IMR-90 (cell line): ENCODE measurements at regions not wholly inside any gene's neighbourhood (a gene's known extent, or its start where the extent isn't known, plus 50 kb on each side); places are given as distances from the start of the nearest gene placed in this dataset.

Experiments
- ATAC-seq: fragments of 200-7000 bp; cut with Tn5 transposase; 2 replicates; pipeline ENCODE4 v1.9.1; 2020; ENCODE audit warnings: low read depth, mild to moderate bottlenecking, moderate library complexity
- BruUV-seq: library from RNA; stranded (reverse); fragments of 400-500 nt; replicated peaks from 2 replicates; lab custom pipeline; 2021; lab: Mats Ljungman, UMichigan
- CTCF ChIA-PET: fragments of 300-600 bp; formaldehyde crosslinking; extraction: SDS; loops from one replicate; lab custom pipeline; 2021; ENCODE audit warnings: antibody characterized with exemption; lab: Yijun Ruan, JAX
- POLR2A ChIA-PET: fragments of 300-600 bp; sonication (Branson Sonifier 250); formaldehyde crosslinking; loops from one replicate; lab custom pipeline; 2022; ENCODE audit warnings: antibody characterized with exemption; ENCODE audit not compliant: unreplicated experiment; lab: Charles Lee
- DNase-seq: peaks from one replicate; pipeline ENCODE4 v3.0.0; 2013
- H2AFZ ChIP-seq: replicated peaks from 2 replicates; pipeline ENCODE3; 2013; ENCODE audit warnings: low read length, mild to moderate bottlenecking; ENCODE audit not compliant: poor library complexity
- H2AK5ac ChIP-seq: 2 replicates; pipeline ENCODE4 v1.6.1; 2013; ENCODE audit warnings: low read depth, low read length, inconsistent platforms
- H2AK9ac ChIP-seq: replicated peaks from 2 replicates; pipeline ENCODE3; 2013; ENCODE audit warnings: mild to moderate bottlenecking, low read depth, low read length, moderate library complexity; ENCODE audit not compliant: poor library complexity
- H2BK120ac ChIP-seq: 2 replicates; pipeline ENCODE4 v1.6.1; 2013; ENCODE audit warnings: low read depth, low read length, inconsistent platforms
- H2BK15ac ChIP-seq: 3 replicates; pipeline ENCODE4 v1.6.1; 2013; ENCODE audit warnings: low read depth, low read length, inconsistent platforms
- H2BK20ac ChIP-seq: 2 replicates; pipeline ENCODE4 v1.6.1; 2013; ENCODE audit warnings: low read depth, mild to moderate bottlenecking, inconsistent platforms, low read length, moderate library complexity
- H2BK5ac ChIP-seq: 2 replicates; pipeline ENCODE4 v1.6.1; 2013; ENCODE audit warnings: mild to moderate bottlenecking, low read depth, low read length, inconsistent platforms; ENCODE audit not compliant: poor library complexity, severe bottlenecking
- H3K14ac ChIP-seq: replicated peaks from 2 replicates; pipeline ENCODE4 v1.6.1; 2013; ENCODE audit warnings: low read depth, low read length, inconsistent platforms
- H3K18ac ChIP-seq: 2 replicates; pipeline ENCODE4 v1.6.1; 2013; ENCODE audit warnings: low read depth, low read length, control low read depth
- H3K23ac ChIP-seq: 2 replicates; pipeline ENCODE4 v1.6.1; 2013; ENCODE audit warnings: low read depth, low read length, inconsistent platforms
- H3K27ac ChIP-seq: 2 replicates; pipeline ENCODE4 v1.5.1; 2013; ENCODE audit warnings: mild to moderate bottlenecking, control low read depth, low read length; ENCODE audit not compliant: insufficient read depth
- H3K27me3 ChIP-seq: 2 replicates; pipeline ENCODE4 v1.6.1; 2013; ENCODE audit warnings: low read length; ENCODE audit not compliant: control insufficient read depth, insufficient read depth
- H3K36me3 ChIP-seq: 2 replicates; pipeline ENCODE4 v1.6.1; 2013; ENCODE audit warnings: low read length, mixed read lengths; ENCODE audit not compliant: control insufficient read depth, insufficient read depth
- H3K4ac ChIP-seq: 2 replicates; pipeline ENCODE4 v1.6.1; 2013; ENCODE audit warnings: low read depth, low read length, inconsistent platforms
- H3K4me1 ChIP-seq: 2 replicates; pipeline ENCODE4 v1.6.1; 2013; ENCODE audit warnings: low read length, mixed read lengths; ENCODE audit not compliant: control insufficient read depth, insufficient read depth
- H3K4me2 ChIP-seq: 2 replicates; pipeline ENCODE4 v1.6.1; 2013; ENCODE audit warnings: low read depth, mild to moderate bottlenecking, control low read depth, low read length, moderate library complexity
- H3K4me3 ChIP-seq: 2 replicates; pipeline ENCODE4 v1.5.1; 2013; ENCODE audit warnings: low read depth, mild to moderate bottlenecking, control low read depth, low read length, moderate library complexity; ENCODE audit not compliant: insufficient read depth
- H3K56ac ChIP-seq: 2 replicates; pipeline ENCODE4 v1.6.1; 2013; ENCODE audit warnings: low read length, inconsistent platforms; ENCODE audit not compliant: insufficient read depth; ENCODE audit errors: extremely low read depth
- H3K79me1 ChIP-seq, 2 experiments: 2 replicates each; pipeline ENCODE4 v1.6.1; 2013; ENCODE audit warnings: low read length in 2 of 2, inconsistent platforms in 1 of 2, low read depth in 1 of 2
- H3K9ac ChIP-seq: 2 replicates; pipeline ENCODE4 v1.6.1; 2013; ENCODE audit warnings: low read depth, low read length, control low read depth
- H3K9me1 ChIP-seq: 2 replicates; pipeline ENCODE4 v1.6.1; 2013; ENCODE audit warnings: low read length, inconsistent platforms; ENCODE audit not compliant: insufficient read depth
- H3K9me3 ChIP-seq: 2 replicates; pipeline ENCODE4 v1.6.1; 2013; ENCODE audit warnings: low read length; ENCODE audit not compliant: control insufficient read depth, insufficient read depth
- H4K20me1 ChIP-seq: 2 replicates; pipeline ENCODE4 v1.6.1; 2013; ENCODE audit warnings: low read length, inconsistent platforms; ENCODE audit not compliant: insufficient read depth
- H4K5ac ChIP-seq: 2 replicates; pipeline ENCODE4 v1.6.1; 2013; ENCODE audit warnings: mild to moderate bottlenecking, low read depth, low read length, control low read depth
- H4K8ac ChIP-seq, 2 experiments: 2 replicates each; pipeline ENCODE4 v1.6.1; 2013; ENCODE audit warnings: low read depth in 2 of 2, low read length in 2 of 2, control low read depth in 1 of 2, inconsistent platforms in 1 of 2
- H4K91ac ChIP-seq: 2 replicates; pipeline ENCODE4 v1.6.1; 2013; ENCODE audit warnings: low read depth, low read length, inconsistent platforms; ENCODE audit not compliant: insufficient read depth
- BHLHE40 ChIP-seq: fragments of 150-350 bp; IDR thresholded peaks from 2 replicates; pipeline ENCODE4 v1.6.1; 2016; ENCODE audit warnings: mild to moderate bottlenecking, low read depth, low read length
- CEBPB ChIP-seq: IDR thresholded peaks from 2 replicates; pipeline ENCODE4 v1.6.1; 2012; ENCODE audit warnings: low read depth, low read length, improper control_type of control experiment
- CHD1 ChIP-seq: IDR thresholded peaks from 2 replicates; pipeline ENCODE4 v1.6.1; 2012; ENCODE audit warnings: low read depth, low read length, improper control_type of control experiment
- CTCF ChIP-seq: conservative IDR thresholded peaks from 2 replicates; pipeline ENCODE4 v1.5.1; 2012; ENCODE audit warnings: mild to moderate bottlenecking, low read depth, low read length, improper control_type of control experiment
- ELK1 ChIP-seq: fragments of 150-350 bp; IDR thresholded peaks from 2 replicates; pipeline ENCODE4 v1.6.1; 2016; ENCODE audit warnings: low read depth, mild to moderate bottlenecking, low read length, moderate library complexity, borderline replicate concordance
- FOS ChIP-seq: fragments of 150-350 bp; IDR thresholded peaks from 2 replicates; pipeline ENCODE4 v1.6.1; 2016; ENCODE audit warnings: low read depth, low read length
- MAFK ChIP-seq: IDR thresholded peaks from 2 replicates; pipeline ENCODE4 v1.6.1; 2012; ENCODE audit warnings: low read depth, low read length, improper control_type of control experiment
- MAZ ChIP-seq: IDR thresholded peaks from 2 replicates; pipeline ENCODE4 v1.6.1; 2012; ENCODE audit warnings: low read depth, mild to moderate bottlenecking, low read length, improper control_type of control experiment, moderate library complexity, borderline replicate concordance
- MXI1 ChIP-seq: IDR thresholded peaks from 2 replicates; pipeline ENCODE4 v1.6.1; 2012; ENCODE audit warnings: low read depth, mild to moderate bottlenecking, low read length, moderate library complexity, borderline replicate concordance
- NFE2L2 ChIP-seq: fragments of 150-350 bp; IDR thresholded peaks from 2 replicates; pipeline ENCODE4 v1.6.1; 2016; ENCODE audit warnings: low read depth, mild to moderate bottlenecking, low read length
- POLR2A ChIP-seq: IDR thresholded peaks from 2 replicates; pipeline ENCODE4 v1.6.1; 2012; ENCODE audit warnings: mild to moderate bottlenecking, low read depth, low read length
- RAD21 ChIP-seq: IDR thresholded peaks from 2 replicates; pipeline ENCODE4 v1.6.1; 2012; ENCODE audit warnings: low read length, improper control_type of control experiment
- RCOR1 ChIP-seq: IDR thresholded peaks from 2 replicates; pipeline ENCODE4 v1.6.1; 2012; ENCODE audit warnings: mild to moderate bottlenecking, low read length, improper control_type of control experiment; ENCODE audit not compliant: insufficient replicate concordance
- RFX5 ChIP-seq: IDR thresholded peaks from 2 replicates; pipeline ENCODE4 v1.8.0; 2012; ENCODE audit warnings: low read depth, mild to moderate bottlenecking, low read length, moderate library complexity
- SMC3 ChIP-seq: fragments of 150-350 bp; IDR thresholded peaks from 2 replicates; pipeline ENCODE4 v1.6.1; 2016; ENCODE audit warnings: low read depth, mild to moderate bottlenecking, antibody characterized with exemption, low read length, moderate library complexity
- USF2 ChIP-seq: fragments of 150-350 bp; IDR thresholded peaks from 2 replicates; pipeline ENCODE4 v1.6.1; 2017; ENCODE audit warnings: mild to moderate bottlenecking, antibody characterized with exemption, low read length, low read depth
- WGBS, 2 experiments: methylation state at CpG; one replicate each; pipeline versions ENCODE4 v1.1.5 to v1.1.7; 2013; ENCODE audit warnings: missing lambda C conversion rate in 2 of 2; ENCODE audit not compliant: insufficient read length in 1 of 2; ENCODE audit errors: extremely low coverage in 2 of 2; 5-methylcytosine and 5-hydroxymethylcytosine counted together
- dilution Hi-C: fragments of 300-500 bp; cut with HindIII; formaldehyde crosslinking; loops from one replicate; pipeline ENCODE4 v1.14.3; 2018; ENCODE audit warnings: low sequenced_read_pairs; ENCODE audit not compliant: unreplicated experiment
- in situ Hi-C: fragments of 300-500 bp; cut with MboI; formaldehyde crosslinking; loops from 3 replicates; pipeline ENCODE4 v1.14.3; 2019; ENCODE audit warnings: low sequenced_read_pairs, inconsistent platforms, mixed read lengths
- intact Hi-C: fragments of 100-400 bp; cut with micrococcal nuclease; formaldehyde crosslinking; loops from 2 replicates; pipeline ENCODE4 v1.10.0; 2022

GRCh38 chr2:455913-456312, 168.0 kb upstream of the ALKAL2 start:
- Histone ChIP-seq H2AK5ac (no peak overlapping the region), H2AFZ (no peak overlapping the region), H4K20me1 (no peaks in the 10 kb centered on the region), H3K56ac (no peak overlapping the region), H4K5ac (no peak overlapping the region), H3K18ac (no peak overlapping the region), H3K79me1 (no peaks in the 10 kb centered on the region), H3K27ac (no peak overlapping the region), H3K23ac (no peak overlapping the region), H2BK120ac (no peak overlapping the region), H3K4me1 (no peaks in the 10 kb centered on the region), H3K4me2 (no peak overlapping the region), H2BK5ac (no peak overlapping the region), H3K27me3 (no peaks in the 10 kb centered on the region), H2AK9ac (no peak overlapping the region), H2BK15ac (no peak overlapping the region), H4K8ac (no peak overlapping the region), H3K36me3 (no peaks in the 10 kb centered on the region), H4K91ac (no peak overlapping the region), H3K4me3 (no peak overlapping the region), H3K9me1 (no peaks in the 10 kb centered on the region), H3K9me3 (peaks cover 36% of the 10 kb centered on the region), H3K14ac (no peak overlapping the region), H3K9ac (no peak overlapping the region), H2BK20ac (no peak overlapping the region), H3K4ac (no peak overlapping the region)
- in situ Hi-C loops (no loop called here), dilution Hi-C loops (no loop called here), intact Hi-C loops (no loop called here)
- DNase-seq (no peak), ATAC-seq (no peak)
- ChIA-PET CTCF (interaction anchor here (0.6 kb wide), 1 partner anchor 104 kb away, joined by 3 read pairs; no protein-coding TSS in a partner anchor), POLR2A (no interaction called here)
- BruUV-seq, result no TSS peak
- no peak for TF ChIP-seq ELK1
- no peak for TF ChIP-seq FOS
- no peak for TF ChIP-seq MAFK
- TF ChIP-seq USF2, result no peak
- no peak for TF ChIP-seq RFX5
- no peak for TF ChIP-seq SMC3
- no peak for TF ChIP-seq RCOR1
- TF ChIP-seq CEBPB, result no peak
- TF ChIP-seq POLR2A, result no peak
- no peak for TF ChIP-seq MAZ
- no peak for TF ChIP-seq BHLHE40
- no peak for TF ChIP-seq NFE2L2
- no peak for TF ChIP-seq MXI1
- no peak for TF ChIP-seq CTCF
- no peak for TF ChIP-seq CHD1
- no peak for TF ChIP-seq RAD21
- no CpG with 5 or more reads among the region's 2 CpGs for WGBS, 2 experiments
